Keratinocyte (primary cell): ENCODE measurements at regions not wholly inside any gene's neighbourhood (a gene's known extent, or its start where the extent isn't known, plus 50 kb on each side); places are given as distances from the start of the nearest gene placed in this dataset.

Experiments
- CTCF ChIP-seq, 3 experiments: IDR thresholded peaks in 1 of 3; conservative IDR thresholded peaks in 1 of 3; optimal IDR thresholded peaks in 1 of 3; 2 replicates in 2 of 3; 3 replicates in 1 of 3; pipeline versions ENCODE3 to v1.5.1; 2011; ENCODE audit warnings: low read length in 3 of 3, mild to moderate bottlenecking in 3 of 3, moderate library complexity in 2 of 3, control low read depth in 1 of 3, inconsistent platforms in 1 of 3; ENCODE audit not compliant: insufficient read depth in 2 of 3; ENCODE audit errors: extremely low read depth in 1 of 3
- EZH2 ChIP-seq: IDR thresholded peaks from one replicate; pipeline ENCODE4 v1.6.1; 2012; ENCODE audit warnings: inconsistent platforms, mild to moderate bottlenecking, low read length, moderate library complexity

GRCh38 chr4:28092610-28093009, 1232.0 kb downstream of the STIM2 start:
- TF ChIP-seq CTCF (optimal IDR thresholded peaks at IDR 0.05 in 1 of 3, IDR thresholded peaks at IDR 0.05 in 1 of 3, conservative IDR thresholded peaks at IDR 0.05 in 1 of 3; ENCODE audit: extremely low read depth in 1 of 3, insufficient read depth in 2 of 3, low read length in 3 of 3) (no peak), EZH2 (no peak)
